ENCODE measurements at regions not wholly inside any gene's neighbourhood (a gene's known extent, or its start where the extent isn't known, plus 50 kb on each side); places are given as distances from the start of the nearest gene placed in this dataset.

- TF ChIP-seq, protein P1, sequence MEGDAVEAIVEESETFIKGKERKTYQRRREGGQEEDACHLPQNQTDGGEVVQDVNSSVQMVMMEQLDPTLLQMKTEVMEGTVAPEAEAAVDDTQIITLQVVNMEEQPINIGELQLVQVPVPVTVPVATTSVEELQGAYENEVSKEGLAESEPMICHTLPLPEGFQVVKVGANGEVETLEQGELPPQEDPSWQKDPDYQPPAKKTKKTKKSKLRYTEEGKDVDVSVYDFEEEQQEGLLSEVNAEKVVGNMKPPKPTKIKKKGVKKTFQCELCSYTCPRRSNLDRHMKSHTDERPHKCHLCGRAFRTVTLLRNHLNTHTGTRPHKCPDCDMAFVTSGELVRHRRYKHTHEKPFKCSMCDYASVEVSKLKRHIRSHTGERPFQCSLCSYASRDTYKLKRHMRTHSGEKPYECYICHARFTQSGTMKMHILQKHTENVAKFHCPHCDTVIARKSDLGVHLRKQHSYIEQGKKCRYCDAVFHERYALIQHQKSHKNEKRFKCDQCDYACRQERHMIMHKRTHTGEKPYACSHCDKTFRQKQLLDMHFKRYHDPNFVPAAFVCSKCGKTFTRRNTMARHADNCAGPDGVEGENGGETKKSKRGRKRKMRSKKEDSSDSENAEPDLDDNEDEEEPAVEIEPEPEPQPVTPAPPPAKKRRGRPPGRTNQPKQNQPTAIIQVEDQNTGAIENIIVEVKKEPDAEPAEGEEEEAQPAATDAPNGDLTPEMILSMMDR (conservative IDR thresholded peaks at IDR 0.05; ENCODE audit: low read depth, low read length): no peak
- TF ChIP-seq EZH2 (IDR thresholded peaks at IDR 0.05; ENCODE audit: low read length, unreplicated experiment) (no peak), EZH2phosphoT487 (IDR thresholded peaks at IDR 0.05; ENCODE audit: borderline replicate concordance, low read length) (no peak)
These were observed 167.8 kb upstream of the HAND2 start for GRCh38 chr4:173697840-173698239.

Data from PC-3 (cell line).